ENCODE measurements at regions not wholly inside any gene's neighbourhood (a gene's known extent, or its start where the extent isn't known, plus 50 kb on each side); places are given as distances from the start of the nearest gene placed in this dataset.
"Not testable (repeated sequence)": the region's sequence is repeated elsewhere in the genome, so short reads cannot be mapped to it uniquely, and the experiment has no call there.

DNA sequence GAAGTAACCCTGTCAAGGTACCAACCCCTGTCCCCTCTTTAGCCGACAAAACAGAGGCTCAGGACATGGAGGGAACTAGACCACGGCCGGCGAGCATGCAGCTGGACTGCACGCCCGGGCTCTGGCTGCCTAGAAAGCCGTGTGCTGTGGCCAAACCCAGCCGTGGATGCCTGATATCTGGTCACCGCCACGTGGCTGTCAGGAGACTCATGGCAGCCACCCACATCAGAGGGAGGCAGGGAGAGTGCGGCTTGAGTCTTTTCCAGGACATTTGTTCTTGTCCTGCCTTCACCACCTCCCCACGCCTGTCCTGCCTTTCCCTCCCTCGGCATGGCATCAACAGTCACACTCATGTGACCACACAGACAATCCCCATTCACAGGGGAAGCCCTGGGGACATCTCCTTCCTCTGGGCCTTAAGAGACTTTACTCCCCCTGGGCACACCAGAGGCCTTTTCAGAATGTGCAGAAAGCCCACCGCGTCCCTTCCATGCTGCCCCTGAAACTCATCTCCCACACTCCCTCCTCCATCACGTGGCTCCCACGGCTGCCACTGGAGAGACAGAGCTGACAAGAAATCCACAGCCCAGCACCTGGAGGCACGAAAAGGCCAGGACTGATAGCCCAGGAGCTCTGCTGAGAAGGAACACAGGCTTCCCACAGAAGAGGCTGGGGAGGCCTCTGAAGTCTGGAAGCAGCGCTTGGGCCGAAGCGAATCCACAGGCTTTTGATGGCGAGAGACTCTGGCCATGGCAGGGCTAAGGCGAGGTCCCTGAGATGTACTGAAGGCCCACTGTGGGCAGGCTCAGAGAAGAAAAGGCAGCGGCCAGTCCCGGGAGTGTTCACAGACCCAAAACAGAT, 71.2 kb upstream of the IQSEC1 start:
- H3K9ac ChIP-seq (ENCODE audit: low read length): no peak overlapping the region
- no peaks in the 10 kb centered on the region for H3K4me1 ChIP-seq (ENCODE audit: control insufficient read depth, insufficient read depth, low read length)
- no peaks in the 10 kb centered on the region for H3K36me3 ChIP-seq (ENCODE audit: control insufficient read depth, insufficient read depth, low read length, severe bottlenecking)
- H3K4me3 ChIP-seq (ENCODE audit: low read length): no peak overlapping the region
- peaks cover 7% of the 10 kb centered on the region for H3K9me3 ChIP-seq (ENCODE audit: control insufficient read depth, low read length)
- no peak for DNase-seq (ENCODE audit: low read depth)
- peaks cover 9% of the 10 kb centered on the region for H3K27me3 ChIP-seq (replicated peaks; ENCODE audit: control insufficient read depth, insufficient read depth, low read length)

GRCh38 chr3:13143381-13144004, 70.3 kb upstream of the IQSEC1 start:
- no peak for DNase-seq (ENCODE audit: low read depth)
- H3K9ac ChIP-seq (ENCODE audit: low read length): no peak overlapping the region
- H3K36me3 ChIP-seq (ENCODE audit: control insufficient read depth, insufficient read depth, low read length, severe bottlenecking): no peaks in the 10 kb centered on the region
- no peak overlapping the region for H3K4me3 ChIP-seq (ENCODE audit: low read length)
- H3K4me1 ChIP-seq (ENCODE audit: control insufficient read depth, insufficient read depth, low read length): no peaks in the 10 kb centered on the region
- peaks cover 7% of the 10 kb centered on the region for H3K9me3 ChIP-seq (ENCODE audit: control insufficient read depth, low read length)
- H3K27me3 ChIP-seq (replicated peaks; ENCODE audit: control insufficient read depth, insufficient read depth, low read length): peaks cover 13% of the 10 kb centered on the region

- DNase-seq (ENCODE audit: low read depth): no peak
These were observed 69.5 kb upstream of the IQSEC1 start for GRCh38 chr3:13142552-13143380.

DNA sequence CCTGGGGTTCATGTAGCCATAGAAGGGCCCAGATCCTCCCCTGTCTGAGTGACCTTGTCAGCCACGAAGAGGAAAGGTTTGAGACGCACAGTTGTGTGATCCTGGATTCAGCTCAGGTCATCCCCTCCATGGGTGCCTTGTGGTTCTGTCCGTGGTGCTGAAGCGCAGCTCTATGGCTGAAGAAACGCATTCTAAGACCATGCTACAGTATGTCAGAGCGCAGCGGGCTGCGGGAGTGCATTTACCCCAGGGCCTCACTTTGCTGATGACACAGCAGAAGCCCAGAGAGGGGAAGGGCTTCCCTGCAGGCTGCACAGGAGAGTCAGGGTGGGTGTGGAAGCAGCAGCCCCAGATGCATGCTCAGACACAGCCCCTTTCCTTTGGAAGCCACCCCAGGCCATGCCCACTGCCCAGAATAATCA, 68.8 kb upstream of the IQSEC1 start:
- no peaks in the 10 kb centered on the region for H3K4me1 ChIP-seq (ENCODE audit: control insufficient read depth, insufficient read depth, low read length)
- H3K9ac ChIP-seq (ENCODE audit: low read length): no peak overlapping the region
- H3K36me3 ChIP-seq (ENCODE audit: control insufficient read depth, insufficient read depth, low read length, severe bottlenecking): no peaks in the 10 kb centered on the region
- peaks cover 25% of the 10 kb centered on the region for H3K27me3 ChIP-seq (replicated peaks; ENCODE audit: control insufficient read depth, insufficient read depth, low read length)
- H3K4me3 ChIP-seq (ENCODE audit: low read length): no peak overlapping the region
- peak; percentile 52 for DNase-seq (ENCODE audit: low read depth)
- H3K9me3 ChIP-seq (ENCODE audit: control insufficient read depth, low read length): no peaks in the 10 kb centered on the region

More at GRCh38 chr3:13142552-13143380, 69.5 kb upstream of the IQSEC1 start:
- Histone ChIP-seq H3K4me3 (ENCODE audit: low read length) (no peak overlapping the region), H3K27me3 (replicated peaks; ENCODE audit: control insufficient read depth, insufficient read depth, low read length) (peaks cover 20% of the 10 kb centered on the region), H3K9me3 (ENCODE audit: control insufficient read depth, low read length) (peaks cover 3% of the 10 kb centered on the region), H3K4me1 (ENCODE audit: control insufficient read depth, insufficient read depth, low read length) (no peaks in the 10 kb centered on the region), H3K36me3 (ENCODE audit: control insufficient read depth, insufficient read depth, low read length, severe bottlenecking) (no peaks in the 10 kb centered on the region), H3K9ac (ENCODE audit: low read length) (no peak overlapping the region)

GRCh38 chr3:13141183-13141582, 68.0 kb upstream of the IQSEC1 start:
- Histone ChIP-seq H3K4me1 (ENCODE audit: control insufficient read depth, insufficient read depth, low read length) (no peaks in the 10 kb centered on the region), H3K4me3 (ENCODE audit: low read length) (no peak overlapping the region), H3K9ac (ENCODE audit: low read length) (no peak overlapping the region), H3K27me3 (replicated peaks; ENCODE audit: control insufficient read depth, insufficient read depth, low read length) (peaks cover 33% of the 10 kb centered on the region), H3K36me3 (ENCODE audit: control insufficient read depth, insufficient read depth, low read length, severe bottlenecking) (no peaks in the 10 kb centered on the region), H3K9me3 (ENCODE audit: control insufficient read depth, low read length) (no peaks in the 10 kb centered on the region)
- DNase-seq (ENCODE audit: low read depth): no peak

GRCh38 chr3:13140596-13140995, 67.4 kb upstream of the IQSEC1 start:
- Histone ChIP-seq H3K9ac (ENCODE audit: low read length) (no peak overlapping the region), H3K4me3 (ENCODE audit: low read length) (no peak overlapping the region), H3K36me3 (ENCODE audit: control insufficient read depth, insufficient read depth, low read length, severe bottlenecking) (no peaks in the 10 kb centered on the region), H3K27me3 (replicated peaks; ENCODE audit: control insufficient read depth, insufficient read depth, low read length) (peaks cover 37% of the 10 kb centered on the region), H3K9me3 (ENCODE audit: control insufficient read depth, low read length) (no peaks in the 10 kb centered on the region), H3K4me1 (ENCODE audit: control insufficient read depth, insufficient read depth, low read length) (no peaks in the 10 kb centered on the region)
- no peak for DNase-seq (ENCODE audit: low read depth)

- Histone ChIP-seq H3K9ac (ENCODE audit: low read length) (no peak overlapping the region), H3K9me3 (ENCODE audit: control insufficient read depth, low read length) (no peaks in the 10 kb centered on the region), H3K4me1 (ENCODE audit: control insufficient read depth, insufficient read depth, low read length) (no peaks in the 10 kb centered on the region), H3K27me3 (replicated peaks; ENCODE audit: control insufficient read depth, insufficient read depth, low read length) (peaks cover 44% of the 10 kb centered on the region), H3K4me3 (ENCODE audit: low read length) (no peak overlapping the region), H3K36me3 (ENCODE audit: control insufficient read depth, insufficient read depth, low read length, severe bottlenecking) (no peaks in the 10 kb centered on the region)
- no peak for DNase-seq (ENCODE audit: low read depth)
These were observed 66.3 kb upstream of the IQSEC1 start for GRCh38 chr3:13139471-13140065.

DNA sequence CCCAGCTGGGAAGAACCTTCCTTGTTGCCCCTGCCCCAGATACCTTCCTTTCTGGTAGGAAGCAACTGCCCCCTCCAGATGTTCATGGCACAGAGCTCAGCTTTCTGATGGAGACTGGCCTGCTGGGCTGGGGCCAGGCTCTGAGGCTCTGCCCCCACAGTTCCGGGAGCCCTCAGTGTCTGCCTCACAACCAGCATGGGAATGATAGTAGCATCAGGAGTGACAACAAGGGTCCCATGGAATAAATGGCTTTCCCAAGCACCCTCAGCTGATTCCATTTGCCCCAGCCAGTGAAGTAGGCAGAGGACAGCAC, 65.6 kb upstream of the IQSEC1 start:
- H3K27me3 ChIP-seq (replicated peaks; ENCODE audit: control insufficient read depth, insufficient read depth, low read length): peaks cover 50% of the 10 kb centered on the region

GRCh38 chr3:13137941-13138832, 65.0 kb upstream of the IQSEC1 start:
- no peak for DNase-seq (ENCODE audit: low read depth)
- Histone ChIP-seq H3K9ac (ENCODE audit: low read length) (no peak overlapping the region), H3K4me1 (ENCODE audit: control insufficient read depth, insufficient read depth, low read length) (no peaks in the 10 kb centered on the region), H3K27me3 (replicated peaks; ENCODE audit: control insufficient read depth, insufficient read depth, low read length) (peaks cover 56% of the 10 kb centered on the region), H3K36me3 (ENCODE audit: control insufficient read depth, insufficient read depth, low read length, severe bottlenecking) (no peaks in the 10 kb centered on the region), H3K9me3 (ENCODE audit: control insufficient read depth, low read length) (no peaks in the 10 kb centered on the region), H3K4me3 (ENCODE audit: low read length) (no peak overlapping the region)

More for the DNA sequence above, 65.6 kb upstream of the IQSEC1 start:
- no peak overlapping the region for H3K4me3 ChIP-seq (ENCODE audit: low read length)
- no peak overlapping the region for H3K9ac ChIP-seq (ENCODE audit: low read length)
- DNase-seq (ENCODE audit: low read depth): no peak
- H3K9me3 ChIP-seq (ENCODE audit: control insufficient read depth, low read length): no peaks in the 10 kb centered on the region
- no peaks in the 10 kb centered on the region for H3K36me3 ChIP-seq (ENCODE audit: control insufficient read depth, insufficient read depth, low read length, severe bottlenecking)
- H3K4me1 ChIP-seq (ENCODE audit: control insufficient read depth, insufficient read depth, low read length): no peaks in the 10 kb centered on the region

DNA sequence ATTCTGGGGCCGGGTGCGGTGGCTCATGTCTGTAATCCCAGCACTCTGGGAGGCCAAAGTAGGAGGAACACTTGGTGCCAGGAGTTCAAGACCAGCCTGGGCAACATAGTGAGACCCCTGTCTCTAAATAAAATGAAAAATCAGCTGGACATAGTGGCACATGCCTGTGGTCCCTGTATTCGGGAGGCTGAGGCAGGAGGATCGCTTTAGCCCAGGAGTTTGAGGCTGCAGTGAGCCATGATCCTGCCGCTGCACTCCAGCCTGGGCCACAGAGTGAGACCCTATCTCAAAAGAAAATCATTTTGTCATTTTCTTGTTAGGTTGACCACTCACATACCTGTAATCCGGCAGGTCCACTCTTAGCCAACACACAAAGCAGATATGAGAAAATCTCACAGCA, 63.6 kb upstream of the IQSEC1 start:
- not testable (repeated sequence) for DNase-seq (ENCODE audit: low read depth)
- H3K27me3 ChIP-seq (replicated peaks; ENCODE audit: control insufficient read depth, insufficient read depth, low read length): peaks cover 61% of the 10 kb centered on the region

More for the DNA sequence above, 63.6 kb upstream of the IQSEC1 start:
- H3K36me3 ChIP-seq (ENCODE audit: control insufficient read depth, insufficient read depth, low read length, severe bottlenecking); H3K9ac ChIP-seq (ENCODE audit: low read length); H3K4me1 ChIP-seq (ENCODE audit: control insufficient read depth, insufficient read depth, low read length); H3K4me3 ChIP-seq (ENCODE audit: low read length); H3K9me3 ChIP-seq (ENCODE audit: control insufficient read depth, low read length): not testable (repeated sequence)

Data from adipocyte (in vitro differentiated cells).